Right hindlimb (tissue), 1 donor: ENCODE measurements at regions not wholly inside any gene's neighbourhood (a gene's known extent, or its start where the extent isn't known, plus 50 kb on each side); places are given as distances from the start of the nearest gene placed in this dataset.
"Not testable (repeated sequence)": the region's sequence is repeated elsewhere in the genome, so short reads cannot be mapped to it uniquely, and the experiment has no call there.

Experiments
- DNase-seq: peaks from one replicate; pipeline ENCODE4 v3.0.0-alpha.2; 2018

- peak; percentile 54 for DNase-seq
These were observed 143.9 kb upstream of the FN1 start for GRCh38 chr2:215579809-215580208.

DNA sequence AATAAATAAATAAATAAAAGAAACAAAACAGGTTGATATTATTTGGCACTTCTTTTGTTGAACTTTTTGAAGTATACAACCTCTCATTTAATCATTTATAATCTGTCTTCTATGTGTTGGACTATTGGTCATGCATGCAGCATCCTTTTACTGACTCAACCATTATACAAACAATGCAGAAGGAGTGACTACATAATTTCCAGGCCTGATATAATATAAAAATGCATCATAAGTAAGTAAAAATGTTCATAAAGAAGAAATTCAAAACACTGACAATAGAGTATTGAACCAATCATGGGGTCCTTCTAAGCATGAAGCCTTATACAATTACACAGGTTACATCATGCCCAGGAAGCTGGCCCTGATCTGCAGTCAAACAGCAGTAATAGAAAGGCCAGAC is 141.5 kb upstream of the FN1 start:
- no peak for DNase-seq

- DNase-seq, result no peak
These were observed 140.7 kb upstream of the FN1 start for GRCh38 chr2:215576572-215576971.

GRCh38 chr2:215573496-215573895 is 137.6 kb upstream of the FN1 start:
- DNase-seq, result no peak

- no peak for DNase-seq
These were observed 136.5 kb upstream of the FN1 start for GRCh38 chr2:215572341-215572848.

- no peak for DNase-seq
These were observed 135.8 kb upstream of the FN1 start for GRCh38 chr2:215571689-215572088.

GRCh38 chr2:215567504-215567903 is 131.6 kb upstream of the FN1 start:
- DNase-seq, result no peak

DNA sequence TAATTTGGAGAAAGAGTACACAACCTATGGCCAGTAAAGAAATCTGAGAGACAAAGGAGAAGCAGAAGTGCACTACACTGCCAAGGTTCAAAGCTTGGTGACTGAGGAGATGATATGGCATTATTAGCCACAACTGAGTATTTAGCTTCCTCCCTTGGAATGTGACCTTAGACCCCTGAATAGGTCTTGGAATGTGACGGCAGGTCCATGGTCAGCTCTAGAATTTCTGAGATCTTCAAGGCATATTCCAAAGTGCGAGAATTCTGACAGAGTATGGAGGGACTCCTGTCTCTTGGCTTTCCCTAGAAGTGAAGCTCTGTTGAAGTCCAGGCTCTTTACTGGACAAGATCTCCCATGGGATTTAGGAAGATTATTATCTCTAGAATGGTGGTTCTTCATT is 130.0 kb upstream of the FN1 start:
- DNase-seq, result no peak

DNA sequence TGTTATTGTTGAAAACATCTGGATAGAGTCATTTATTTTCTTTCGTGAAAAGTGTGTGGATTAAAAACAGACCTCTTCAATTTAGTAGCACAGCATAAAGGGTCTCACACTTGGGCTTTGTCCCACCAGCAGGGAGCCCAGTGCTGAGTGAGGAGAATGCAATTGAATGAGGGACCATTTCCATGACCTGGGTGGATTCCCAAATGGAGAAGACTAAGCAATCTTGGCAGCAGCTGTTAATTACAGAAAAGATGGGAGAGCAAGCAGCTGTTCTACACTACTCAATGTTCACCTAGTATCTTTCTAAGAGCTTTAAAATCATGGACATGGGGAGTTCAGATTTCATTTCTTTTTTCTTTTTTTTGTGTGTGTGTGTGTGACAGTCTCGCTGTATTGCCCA is 121.8 kb upstream of the FN1 start:
- DNase-seq, result peak; percentile 30

DNA sequence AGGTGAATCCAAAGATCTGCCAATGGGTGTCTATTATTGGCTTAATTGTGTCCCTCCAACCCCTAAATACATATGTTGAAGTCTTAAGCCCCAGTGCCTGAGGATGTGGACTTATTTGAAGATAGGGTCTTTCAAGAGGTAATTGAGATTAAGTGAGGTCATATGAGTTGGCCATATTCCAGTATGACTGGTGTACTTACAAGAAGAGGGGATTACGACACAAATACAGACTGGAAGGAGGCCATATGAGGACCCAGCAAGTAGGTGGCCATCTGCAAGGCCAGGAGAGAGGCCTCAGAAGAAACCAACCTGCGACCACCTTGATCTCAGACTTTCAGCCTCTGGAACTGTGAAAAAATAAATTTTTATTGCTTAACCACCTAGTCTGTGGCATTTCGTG is 121.1 kb upstream of the FN1 start:
- no peak for DNase-seq

DNA sequence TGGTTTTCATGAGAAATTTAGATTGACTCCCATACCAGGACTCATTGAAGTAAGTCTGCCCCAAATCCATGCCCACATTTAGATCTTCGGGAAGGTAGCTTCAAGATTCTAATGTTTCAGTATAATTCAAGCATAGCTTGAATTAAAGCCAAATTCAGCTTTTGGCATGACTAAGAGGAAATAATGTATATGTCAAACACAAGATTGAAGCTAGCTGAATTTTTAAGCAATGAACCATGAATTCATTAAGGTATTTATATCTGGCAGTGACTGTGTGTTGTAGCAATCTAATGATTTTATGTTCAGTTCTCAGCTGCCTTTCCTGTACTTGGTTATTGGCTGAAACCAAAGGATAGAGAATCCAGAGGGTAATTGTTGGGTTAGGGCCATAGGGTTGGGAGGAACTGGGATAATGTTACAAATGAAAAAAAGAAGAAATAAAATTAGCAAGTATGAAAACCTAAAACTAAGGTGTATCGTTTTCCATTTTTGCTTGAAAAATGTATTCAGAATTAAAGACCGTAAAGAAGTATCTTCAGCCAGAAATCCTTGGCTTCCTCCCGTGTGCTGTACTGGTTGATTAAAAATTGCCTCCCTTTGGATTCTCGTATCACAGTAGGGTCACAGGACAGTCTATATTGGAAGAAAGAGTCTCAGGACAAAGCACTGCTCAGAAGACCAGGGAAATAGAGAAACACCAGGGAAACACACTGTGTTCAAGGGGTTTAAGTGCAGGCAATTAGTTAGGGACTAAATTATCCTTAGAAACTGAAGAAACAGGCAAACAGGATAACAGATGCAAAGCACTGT is 119.0 kb upstream of the FN1 start:
- no peak for DNase-seq

GRCh38 chr2:215553946-215554345 is 118.1 kb upstream of the FN1 start:
- DNase-seq, result no peak

DNA sequence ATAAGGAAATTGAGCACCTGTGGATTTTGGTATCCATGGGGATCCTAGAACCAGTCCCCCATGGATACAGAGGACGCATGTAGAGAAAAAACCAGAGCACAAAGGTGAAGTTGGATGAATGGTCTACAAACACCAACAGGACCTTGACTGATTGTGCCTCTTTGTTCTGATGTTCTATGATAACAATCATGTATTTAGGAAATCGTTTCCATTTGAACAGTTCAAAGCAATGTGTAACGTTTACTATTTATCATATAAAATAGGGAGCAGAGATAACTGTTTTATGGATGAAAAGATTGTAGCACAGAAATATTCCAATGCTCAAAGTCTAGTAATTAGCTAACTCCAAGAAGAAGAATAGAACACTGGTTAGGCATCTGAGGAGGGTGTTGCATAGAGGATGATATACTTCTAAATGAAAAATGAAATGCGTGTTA is 116.3 kb upstream of the FN1 start:
- no peak for DNase-seq

- DNase-seq, result no peak
These were observed 114.5 kb upstream of the FN1 start for GRCh38 chr2:215550331-215550730.

DNA sequence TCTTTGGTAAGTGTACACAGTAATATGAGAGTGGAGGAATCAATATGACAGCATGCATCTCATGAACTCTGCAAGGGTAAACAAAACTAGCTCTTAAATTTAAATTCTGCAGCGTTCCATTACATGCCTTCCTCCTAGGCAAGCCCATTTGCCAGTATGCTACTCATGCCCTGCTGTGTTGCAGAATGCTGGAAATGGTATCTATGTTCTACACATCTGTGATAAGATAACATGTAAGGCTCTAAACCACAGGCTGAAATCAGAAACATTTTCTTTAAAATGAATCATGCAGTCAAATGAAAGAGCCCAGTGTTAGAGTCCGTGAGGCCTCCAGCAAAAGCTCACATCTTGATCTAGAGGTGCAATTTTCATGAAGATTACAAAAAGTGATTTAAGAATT is 112.8 kb upstream of the FN1 start:
- DNase-seq, result no peak

- DNase-seq, result no peak
These were observed 106.8 kb upstream of the FN1 start for GRCh38 chr2:215542690-215543089.

DNA sequence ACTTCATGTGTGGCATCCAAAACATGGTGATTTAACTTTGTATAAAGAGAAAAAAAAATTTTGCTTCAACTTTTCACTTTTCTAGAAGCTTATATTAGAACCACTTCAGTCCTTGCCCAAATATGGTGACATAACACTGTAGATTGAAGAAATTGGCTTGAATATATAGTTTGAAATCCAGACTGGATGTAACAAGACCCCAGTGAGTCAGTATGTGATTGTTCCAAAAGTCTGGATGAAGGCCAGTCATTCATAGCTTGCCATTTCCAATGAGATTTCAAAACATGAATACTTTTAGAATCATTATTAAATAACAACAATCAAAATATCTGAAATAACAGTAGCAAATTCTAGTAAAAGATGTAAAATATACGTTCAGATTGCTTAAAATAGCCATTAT is 104.8 kb upstream of the FN1 start:
- peak; percentile 27 for DNase-seq

DNA sequence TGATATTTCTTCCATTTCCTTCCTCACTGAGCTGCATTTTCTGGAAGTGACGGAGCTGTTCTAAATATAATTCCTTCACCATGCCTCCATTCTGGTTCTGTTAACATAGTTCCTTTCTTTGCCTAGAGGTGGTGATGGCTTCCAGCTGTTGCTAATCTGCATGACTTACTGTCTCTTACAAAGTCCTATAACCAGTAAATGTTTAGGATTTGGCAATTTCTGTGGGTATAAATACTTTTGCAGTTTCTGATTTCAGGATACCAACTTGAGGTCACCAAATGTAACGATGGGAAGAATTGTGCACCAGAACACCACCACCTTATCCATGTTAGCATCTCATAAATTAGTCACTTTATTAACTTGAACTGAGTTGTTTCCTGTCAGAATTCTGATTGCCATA is 101.7 kb upstream of the FN1 start:
- DNase-seq, result peak; percentile 55

GRCh38 chr2:215536510-215536909 is 100.6 kb upstream of the FN1 start:
- DNase-seq, result no peak

- no peak for DNase-seq
These were observed 99.9 kb upstream of the FN1 start for GRCh38 chr2:215535741-215536140.

GRCh38 chr2:215535125-215535668 is 99.3 kb upstream of the FN1 start:
- DNase-seq, result no peak

DNA sequence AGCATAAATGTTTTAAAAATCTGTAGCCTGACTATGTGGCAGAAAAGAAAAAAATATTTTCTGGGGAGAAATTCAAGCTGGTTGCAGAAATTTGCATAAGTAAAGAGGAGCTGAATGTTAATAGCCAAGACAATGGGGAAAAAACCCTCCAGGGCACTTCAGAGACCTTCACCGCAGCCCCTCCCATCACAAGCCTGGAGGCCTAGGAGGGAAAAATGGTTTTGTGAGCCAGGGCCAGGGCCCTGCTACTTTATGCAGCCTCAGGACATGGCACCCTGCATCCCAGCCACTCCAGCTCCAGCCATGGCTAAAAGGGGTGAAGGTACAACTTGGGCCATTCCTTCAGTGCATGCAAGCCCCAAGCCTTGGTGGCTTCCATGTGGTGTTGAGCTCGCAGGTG is 97.8 kb upstream of the FN1 start:
- not testable (repeated sequence) for DNase-seq

DNA sequence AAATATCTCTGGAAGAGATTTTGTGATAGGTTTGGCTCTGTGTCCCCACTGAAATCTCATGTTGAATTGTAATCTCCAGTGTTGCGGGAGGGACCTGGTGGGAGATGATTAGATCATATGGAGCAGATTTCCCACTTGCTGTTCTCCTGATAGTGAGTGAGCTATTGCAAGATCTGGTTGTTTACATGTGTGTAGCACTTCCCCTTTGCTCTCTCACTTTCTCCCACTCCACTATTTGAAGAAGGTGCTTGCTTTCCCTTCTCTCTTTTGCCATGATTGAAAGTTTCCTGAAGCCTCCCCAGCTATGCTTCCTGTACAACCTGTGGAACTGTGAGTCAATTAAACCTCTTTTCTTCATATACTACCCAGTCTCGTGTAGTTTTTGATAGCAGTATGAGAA is 97.0 kb upstream of the FN1 start:
- DNase-seq, result no peak

DNA sequence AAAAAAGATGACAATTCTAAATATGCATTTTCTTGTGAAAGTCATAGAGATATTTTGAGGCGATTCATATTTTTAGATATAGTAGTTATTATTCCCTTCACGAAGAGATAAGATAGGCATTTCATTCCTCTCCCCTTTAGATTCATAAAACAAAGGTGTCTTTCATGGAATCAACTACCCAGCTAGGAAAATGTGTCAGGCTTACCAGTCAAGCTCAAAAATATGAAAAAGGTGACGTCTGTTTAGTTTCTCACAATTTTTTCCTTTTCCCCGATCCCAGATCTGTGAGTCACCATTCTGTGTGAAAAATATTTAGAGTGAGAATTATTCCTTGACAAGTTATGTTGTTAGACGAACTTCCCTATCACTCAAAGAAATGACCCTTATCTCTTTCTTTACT is 95.4 kb upstream of the FN1 start:
- no peak for DNase-seq
